Glutamatergic neuron (in vitro differentiated cells): ENCODE measurements at regions not wholly inside any gene's neighbourhood (a gene's known extent, or its start where the extent isn't known, plus 50 kb on each side); places are given as distances from the start of the nearest gene placed in this dataset.

ENCODE experiments used
- DNase-seq: peaks from one replicate; pipeline ENCODE4 v3.0.0; 2022
- H3K27ac Mint-ChIP-seq: one replicate; pipeline ENCODE4 v1.8.0; 2020; ENCODE audit warnings: mild to moderate bottlenecking, mixed read lengths, inconsistent platforms; ENCODE audit not compliant: unreplicated experiment
- H3K27me3 Mint-ChIP-seq: one replicate; pipeline ENCODE4 v1.8.0; 2020; ENCODE audit warnings: mild to moderate bottlenecking, moderate library complexity, mixed read lengths, inconsistent platforms; ENCODE audit not compliant: unreplicated experiment
- H3K36me3 Mint-ChIP-seq: one replicate; pipeline ENCODE4 v1.8.0; 2020; ENCODE audit warnings: mild to moderate bottlenecking, mixed read lengths, inconsistent platforms; ENCODE audit not compliant: unreplicated experiment
- H3K4me1 Mint-ChIP-seq: one replicate; pipeline ENCODE4 v1.8.0; 2020; ENCODE audit warnings: mild to moderate bottlenecking, low read depth, mixed read lengths, inconsistent platforms; ENCODE audit not compliant: unreplicated experiment
- H3K4me3 Mint-ChIP-seq: one replicate; pipeline ENCODE4 v1.8.0; 2020; ENCODE audit warnings: mild to moderate bottlenecking, mixed read lengths, inconsistent platforms; ENCODE audit not compliant: unreplicated experiment
- H3K9me3 Mint-ChIP-seq: one replicate; pipeline ENCODE4 v1.8.0; 2020; ENCODE audit warnings: mild to moderate bottlenecking, moderate library complexity, mixed read lengths, inconsistent platforms; ENCODE audit not compliant: unreplicated experiment
- TF ChIP-seq, protein P1 (sequence below): fragments of 200-600 bp; sonication (generic); IDR thresholded peaks from one replicate; pipeline ENCODE4 v1.5.0; 2021; ENCODE audit not compliant: partially characterized antibody, unreplicated experiment

DNA sequence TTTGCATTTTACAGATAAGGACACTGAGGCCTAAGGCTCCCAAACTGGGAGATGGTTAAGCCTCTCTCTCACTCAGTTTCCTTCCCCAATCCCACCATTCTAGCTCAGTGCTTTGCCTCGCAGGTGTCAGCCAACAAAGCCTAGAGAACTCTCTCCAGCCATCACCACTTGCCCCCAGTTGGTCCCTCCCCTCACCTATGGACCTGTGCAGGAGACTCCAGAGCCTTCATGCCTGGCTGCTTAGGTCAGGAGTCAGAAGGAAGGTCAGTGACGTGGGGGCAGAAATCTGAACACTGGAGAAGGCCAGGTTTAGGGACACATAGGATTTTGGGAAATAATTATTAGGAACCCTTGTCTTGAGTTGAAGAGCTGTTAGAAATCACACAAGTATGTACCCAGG lies 295.3 kb downstream of the PTPRU start:
- TF ChIP-seq, protein P1, sequence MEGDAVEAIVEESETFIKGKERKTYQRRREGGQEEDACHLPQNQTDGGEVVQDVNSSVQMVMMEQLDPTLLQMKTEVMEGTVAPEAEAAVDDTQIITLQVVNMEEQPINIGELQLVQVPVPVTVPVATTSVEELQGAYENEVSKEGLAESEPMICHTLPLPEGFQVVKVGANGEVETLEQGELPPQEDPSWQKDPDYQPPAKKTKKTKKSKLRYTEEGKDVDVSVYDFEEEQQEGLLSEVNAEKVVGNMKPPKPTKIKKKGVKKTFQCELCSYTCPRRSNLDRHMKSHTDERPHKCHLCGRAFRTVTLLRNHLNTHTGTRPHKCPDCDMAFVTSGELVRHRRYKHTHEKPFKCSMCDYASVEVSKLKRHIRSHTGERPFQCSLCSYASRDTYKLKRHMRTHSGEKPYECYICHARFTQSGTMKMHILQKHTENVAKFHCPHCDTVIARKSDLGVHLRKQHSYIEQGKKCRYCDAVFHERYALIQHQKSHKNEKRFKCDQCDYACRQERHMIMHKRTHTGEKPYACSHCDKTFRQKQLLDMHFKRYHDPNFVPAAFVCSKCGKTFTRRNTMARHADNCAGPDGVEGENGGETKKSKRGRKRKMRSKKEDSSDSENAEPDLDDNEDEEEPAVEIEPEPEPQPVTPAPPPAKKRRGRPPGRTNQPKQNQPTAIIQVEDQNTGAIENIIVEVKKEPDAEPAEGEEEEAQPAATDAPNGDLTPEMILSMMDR = no peak
- no peak for DNase-seq
- H3K4me1 Mint-ChIP-seq = peaks cover 5% of the 10 kb centered on the region
- H3K4me3 Mint-ChIP-seq = no peak overlapping the region
- H3K27me3 Mint-ChIP-seq = peaks cover 2% of the 10 kb centered on the region
- H3K36me3 Mint-ChIP-seq = peaks cover 9% of the 10 kb centered on the region
- no peak overlapping the region for H3K27ac Mint-ChIP-seq
- peaks cover 3% of the 10 kb centered on the region for H3K9me3 Mint-ChIP-seq

DNA sequence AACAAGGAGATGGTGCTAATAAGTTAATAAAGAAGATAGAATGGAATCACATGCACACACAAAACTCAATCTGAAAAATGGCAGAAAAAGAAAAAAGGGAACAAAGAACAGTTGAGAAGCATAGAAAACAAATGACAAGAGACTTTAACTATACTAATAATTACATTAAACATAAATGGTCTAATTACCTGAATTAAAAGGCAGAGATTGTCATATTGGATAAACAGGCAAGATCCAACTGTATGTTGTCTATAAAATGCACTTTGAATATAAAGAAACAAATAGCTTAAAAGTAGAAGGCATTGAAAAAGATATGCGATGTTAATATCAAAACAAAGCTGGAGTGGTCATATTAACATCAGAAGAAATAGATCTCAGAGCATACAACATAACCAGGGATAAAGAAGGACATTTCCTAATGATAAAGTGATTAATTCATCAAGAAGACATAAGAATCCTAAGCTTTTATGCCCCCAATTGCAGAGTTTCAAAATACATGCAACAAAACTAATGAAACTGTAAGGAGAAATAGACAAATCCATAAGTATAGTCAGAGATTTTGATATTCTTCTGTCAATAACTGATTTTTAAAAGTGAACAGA lies 293.5 kb downstream of the PTPRU start:
- peaks cover 9% of the 10 kb centered on the region for H3K36me3 Mint-ChIP-seq
- TF ChIP-seq, protein P1 = no peak
- DNase-seq = no peak
- peaks cover 4% of the 10 kb centered on the region for H3K27me3 Mint-ChIP-seq
- no peak overlapping the region for H3K4me3 Mint-ChIP-seq
- H3K4me1 Mint-ChIP-seq = peaks cover 10% of the 10 kb centered on the region
- no peak overlapping the region for H3K27ac Mint-ChIP-seq
- H3K9me3 Mint-ChIP-seq = peaks cover 3% of the 10 kb centered on the region

GRCh38 chr1:29527314-29528004 lies 291.1 kb downstream of the PTPRU start:
- peaks cover 9% of the 10 kb centered on the region for H3K36me3 Mint-ChIP-seq
- H3K4me1 Mint-ChIP-seq = peaks cover 16% of the 10 kb centered on the region
- H3K27ac Mint-ChIP-seq = no peak overlapping the region
- TF ChIP-seq, protein P1 = no peak
- H3K9me3 Mint-ChIP-seq = peaks cover 3% of the 10 kb centered on the region
- H3K27me3 Mint-ChIP-seq = peaks cover 2% of the 10 kb centered on the region
- DNase-seq = no peak
- no peak overlapping the region for H3K4me3 Mint-ChIP-seq

DNA sequence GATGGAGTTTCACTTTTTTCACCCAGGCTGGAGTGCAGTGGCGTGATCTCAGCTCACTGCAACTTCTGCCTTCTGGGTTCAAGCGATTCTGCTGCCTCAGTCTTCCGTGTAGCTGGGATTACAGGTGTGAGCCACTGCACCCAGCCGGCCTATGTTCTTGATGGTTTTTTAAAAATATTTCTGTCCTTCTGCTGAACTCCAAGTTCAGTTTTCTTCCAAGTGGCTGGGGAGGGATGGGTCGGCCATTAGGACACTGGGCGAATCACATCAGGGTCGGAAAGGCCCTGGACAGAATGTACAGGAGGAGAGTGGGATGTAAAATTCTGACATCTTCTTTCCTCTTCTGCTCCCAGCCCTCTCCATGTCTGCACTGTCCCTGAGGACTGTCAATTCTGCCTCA lies 289.6 kb downstream of the PTPRU start:
- DNase-seq = no peak
- H3K36me3 Mint-ChIP-seq = peaks cover 9% of the 10 kb centered on the region
- no peak overlapping the region for H3K27ac Mint-ChIP-seq
- peaks cover 18% of the 10 kb centered on the region for H3K4me1 Mint-ChIP-seq
- peaks cover 3% of the 10 kb centered on the region for H3K9me3 Mint-ChIP-seq
- H3K4me3 Mint-ChIP-seq = no peak overlapping the region
- TF ChIP-seq, protein P1 = no peak
- H3K27me3 Mint-ChIP-seq = peaks cover 4% of the 10 kb centered on the region
